SJSA1 (cell line): ENCODE measurements at regions not wholly inside any gene's neighbourhood (a gene's known extent, or its start where the extent isn't known, plus 50 kb on each side); places are given as distances from the start of the nearest gene placed in this dataset.
A peak's percentile ranks its signal among the peaks of the same experiment; 100 is the strongest.

ENCODE experiments used
- DNase-seq, 2 experiments: peaks; one replicate each; pipeline ENCODE4 v3.0.0-alpha.2; 2015 to 2020; ENCODE audit warnings: low spot score in 2 of 2, low read depth in 1 of 2
- H3K27ac ChIP-seq: fragments of 250-450 bp; sonication (Bioruptor Pico); 2 replicates; pipeline ENCODE4 v1.5.1; 2020; ENCODE audit warnings: mild to moderate bottlenecking, moderate library complexity
- H3K27me3 ChIP-seq: fragments of 250-450 bp; sonication (Bioruptor Pico); replicated peaks from 2 replicates; pipeline ENCODE4 v1.5.1; 2020; ENCODE audit warnings: mild to moderate bottlenecking, moderate library complexity
- H3K36me3 ChIP-seq: fragments of 250-450 bp; sonication (Bioruptor Pico); 2 replicates; pipeline ENCODE4 v1.5.1; 2020; ENCODE audit warnings: mild to moderate bottlenecking
- H3K4me1 ChIP-seq: fragments of 250-450 bp; sonication (Bioruptor Pico); replicated peaks from 2 replicates; pipeline ENCODE4 v1.6.1; 2021; ENCODE audit warnings: mild to moderate bottlenecking
- H3K4me3 ChIP-seq: fragments of 250-450 bp; sonication (Bioruptor Pico); 2 replicates; pipeline ENCODE4 v1.5.1; 2020; ENCODE audit warnings: mild to moderate bottlenecking
- H3K9me3 ChIP-seq: fragments of 250-450 bp; sonication (Bioruptor Pico); replicated peaks from 2 replicates; pipeline ENCODE4 v1.5.1; 2020; ENCODE audit warnings: mild to moderate bottlenecking

DNA sequence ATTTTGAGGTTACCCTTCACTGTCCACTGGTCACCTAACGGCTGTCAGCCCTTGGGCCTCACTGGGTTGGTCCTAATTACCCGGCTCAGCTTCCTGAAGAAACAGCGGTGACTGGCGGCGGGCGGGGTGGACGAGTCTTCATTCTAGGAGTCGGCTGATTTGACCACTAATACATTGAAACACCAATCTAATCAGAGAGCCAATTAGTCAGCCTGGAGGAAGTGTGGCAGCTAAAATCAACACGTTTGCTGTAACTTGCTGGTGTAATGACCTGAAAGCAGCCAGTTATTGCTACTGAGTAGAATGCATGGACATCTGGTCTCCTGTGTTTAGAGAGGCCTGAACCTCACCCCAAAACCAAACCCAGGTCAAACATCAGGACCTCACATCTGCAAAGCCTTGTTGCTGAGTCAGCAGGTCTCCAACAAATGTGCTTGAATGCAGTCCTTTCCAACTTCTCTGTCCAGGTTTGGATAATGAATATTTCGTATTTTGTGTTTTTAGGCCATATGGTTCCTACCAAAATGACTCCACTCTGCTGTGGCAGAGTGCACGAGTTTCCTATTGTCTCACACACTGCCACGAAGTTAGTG is 496.4 kb downstream of the BRD1 start:
- DNase-seq: peak in 1 of 2 experiments; percentile 26
- Histone ChIP-seq H3K36me3 (no peaks in the 10 kb centered on the region), H3K4me3 (no peak overlapping the region), H3K9me3 (peaks cover 4% of the 10 kb centered on the region), H3K27ac (no peak overlapping the region), H3K4me1 (no peaks in the 10 kb centered on the region), H3K27me3 (no peaks in the 10 kb centered on the region)

DNA sequence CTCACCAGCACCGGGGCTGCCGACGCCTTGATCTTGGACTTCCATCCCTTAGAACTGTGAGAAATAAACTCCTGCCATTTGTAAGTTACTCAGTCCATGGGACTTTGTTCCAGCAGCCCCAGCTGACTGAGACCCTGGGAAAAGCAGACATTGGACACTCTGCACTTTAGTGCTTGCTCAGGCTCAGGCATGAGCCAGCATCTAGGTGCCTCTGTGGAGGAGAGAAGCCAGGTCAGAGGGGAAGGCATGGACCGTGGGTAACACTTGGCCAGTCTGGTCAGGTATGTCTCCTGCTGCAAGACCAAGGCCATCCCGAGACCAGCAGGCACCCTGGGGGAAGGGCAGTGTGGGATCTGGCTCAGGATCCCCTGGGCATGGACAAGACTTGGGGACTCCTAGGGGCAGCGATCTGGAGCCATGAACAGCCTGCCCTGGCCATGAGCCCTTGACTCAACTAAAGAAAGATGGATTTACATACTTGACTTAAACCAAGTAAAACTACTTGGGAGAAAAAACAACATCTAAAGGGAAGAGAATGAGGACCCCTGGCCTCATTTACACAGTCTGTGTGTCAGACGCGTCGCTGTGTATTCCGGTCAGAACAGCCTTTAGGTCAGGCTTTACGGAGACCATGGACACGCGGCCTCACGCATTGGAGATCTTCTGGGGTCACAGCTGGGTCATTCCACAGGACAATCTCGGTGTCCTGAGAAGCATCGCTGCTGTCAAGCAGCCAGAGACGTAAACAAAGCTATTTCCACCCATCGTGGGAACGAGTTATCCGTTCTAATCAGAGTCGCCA is 497.1 kb downstream of the BRD1 start:
- peaks cover 4% of the 10 kb centered on the region for H3K9me3 ChIP-seq
- H3K27ac ChIP-seq: no peak overlapping the region
- no peaks in the 10 kb centered on the region for H3K36me3 ChIP-seq
- H3K4me3 ChIP-seq: no peak overlapping the region
- DNase-seq: peak in 1 of 2 experiments; percentile 32
- H3K27me3 ChIP-seq: no peaks in the 10 kb centered on the region
- no peaks in the 10 kb centered on the region for H3K4me1 ChIP-seq

DNA sequence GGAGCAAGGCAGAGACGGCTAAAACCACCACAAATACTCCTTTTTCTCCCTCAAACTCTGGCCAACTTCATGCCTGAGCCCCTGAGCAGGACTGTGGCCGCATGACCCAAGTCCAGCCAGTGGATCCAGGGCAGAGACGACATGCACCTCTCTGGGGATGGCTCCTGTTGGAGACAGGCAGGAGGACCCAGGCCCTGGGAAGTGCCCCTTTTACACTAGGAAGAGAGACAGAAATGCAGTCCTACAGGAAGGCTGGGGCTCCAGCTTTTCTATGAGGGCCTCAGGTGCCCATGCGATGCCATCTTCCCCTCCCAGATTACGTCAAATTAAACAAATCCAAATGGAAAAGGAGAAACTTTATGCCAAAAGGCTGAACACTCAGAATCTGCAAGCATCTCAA is 498.0 kb downstream of the BRD1 start:
- no peaks in the 10 kb centered on the region for H3K27me3 ChIP-seq
- DNase-seq: peak in 1 of 2 experiments; percentile 27
- H3K27ac ChIP-seq: no peak overlapping the region
- no peaks in the 10 kb centered on the region for H3K36me3 ChIP-seq
- no peak overlapping the region for H3K4me3 ChIP-seq
- no peaks in the 10 kb centered on the region for H3K4me1 ChIP-seq
- H3K9me3 ChIP-seq: peaks cover 6% of the 10 kb centered on the region

DNA sequence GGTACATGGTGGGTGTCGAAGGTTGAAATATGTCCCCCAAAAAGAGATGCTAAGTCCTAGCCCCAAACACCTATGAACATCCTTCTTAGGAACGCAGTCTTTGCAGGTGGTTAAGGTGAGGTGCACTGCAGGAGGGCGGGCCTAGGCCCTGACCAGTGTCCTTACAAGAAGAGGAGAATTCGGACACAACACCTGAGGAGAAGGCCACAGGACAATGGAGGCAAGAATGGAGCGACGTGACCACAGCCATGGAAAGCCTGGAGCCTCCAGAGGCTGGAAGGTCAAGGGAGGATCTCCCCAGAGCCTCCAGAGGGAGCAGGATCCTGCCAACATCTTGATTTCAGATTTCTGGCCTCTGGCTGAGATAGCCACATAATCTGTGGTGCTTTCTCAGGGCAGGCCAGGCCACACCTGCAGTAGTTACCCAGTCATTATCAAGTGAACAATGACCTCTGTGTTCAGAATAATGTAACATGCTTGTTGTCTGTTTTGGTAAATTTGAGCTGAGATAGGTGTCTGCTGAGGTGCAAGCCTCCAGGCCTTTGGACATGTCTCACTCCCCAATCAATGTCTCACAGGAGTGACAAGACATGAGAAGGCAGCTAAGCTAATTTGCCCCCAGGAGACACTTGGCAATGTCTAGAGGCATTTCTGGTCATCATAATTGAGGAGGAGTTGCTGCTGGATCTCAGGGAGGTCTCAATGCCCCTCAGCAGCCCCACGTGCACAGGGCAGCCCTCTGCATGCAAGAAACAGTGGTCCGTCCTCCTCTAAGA is 498.9 kb downstream of the BRD1 start:
- peak in 1 of 2 experiments; percentile 19 for DNase-seq
- Histone ChIP-seq H3K4me3 (no peak overlapping the region), H3K9me3 (peaks cover 6% of the 10 kb centered on the region), H3K27me3 (no peaks in the 10 kb centered on the region), H3K4me1 (no peaks in the 10 kb centered on the region), H3K27ac (no peak overlapping the region), H3K36me3 (no peaks in the 10 kb centered on the region)

DNA sequence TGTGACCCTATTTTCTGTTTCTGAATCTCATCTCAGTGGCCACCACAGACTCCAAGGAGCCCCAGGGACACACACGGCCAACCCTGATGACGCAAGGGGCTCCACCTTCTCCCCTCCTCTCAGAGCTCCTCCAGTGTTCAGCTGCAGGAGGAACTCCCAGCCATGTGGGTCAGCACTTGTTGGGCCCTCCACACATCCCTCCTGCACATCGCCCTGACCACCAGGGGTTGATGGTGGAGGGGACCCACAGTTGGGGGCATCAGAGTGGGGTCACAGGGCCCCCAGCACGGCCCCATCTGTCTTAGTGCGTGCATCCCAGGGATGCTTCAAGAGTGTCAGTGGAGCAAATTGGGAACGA is 499.6 kb downstream of the BRD1 start:
- DNase-seq: peak in 1 of 2 experiments; percentile 33
- H3K9me3 ChIP-seq: peaks cover 6% of the 10 kb centered on the region

DNA sequence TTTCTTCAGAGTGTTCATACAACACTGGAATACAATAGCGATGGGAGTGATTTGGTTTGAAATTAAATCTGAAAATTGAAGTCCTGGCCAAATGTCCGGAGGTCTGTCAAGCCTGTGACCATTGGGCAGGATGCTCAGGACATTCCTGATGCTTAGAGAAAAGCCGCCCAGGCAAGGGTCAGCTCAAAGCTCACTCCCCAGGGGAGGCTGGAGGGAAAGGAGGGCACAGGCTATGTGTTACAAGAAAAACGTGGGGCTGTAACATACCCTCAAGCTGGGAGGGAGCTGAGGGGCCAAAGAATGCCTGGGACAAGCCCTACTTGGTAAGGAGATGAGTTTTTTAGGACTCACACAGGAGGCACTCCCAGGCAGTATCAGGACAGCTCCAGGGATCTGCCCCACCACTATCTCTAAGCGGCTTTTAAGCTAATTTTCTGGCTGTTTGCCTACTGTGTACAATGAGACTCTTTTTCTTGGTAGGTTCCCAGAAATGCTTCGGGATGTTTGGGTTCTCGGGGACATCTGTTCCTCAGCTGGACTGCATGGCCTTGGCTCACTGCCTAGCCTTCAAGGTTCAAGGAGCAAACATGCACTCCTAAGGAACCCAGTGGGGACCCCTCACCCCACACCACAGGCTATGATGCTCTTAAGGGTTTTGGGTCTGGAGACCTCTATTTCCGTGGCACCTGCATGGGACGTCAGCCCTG is 500.1 kb downstream of the BRD1 start:
- no peaks in the 10 kb centered on the region for H3K27me3 ChIP-seq
- no peak overlapping the region for H3K27ac ChIP-seq
- H3K4me3 ChIP-seq: no peak overlapping the region
- H3K36me3 ChIP-seq: no peaks in the 10 kb centered on the region
- peak in 1 of 2 experiments; percentile 23 for DNase-seq
- H3K9me3 ChIP-seq: peaks cover 6% of the 10 kb centered on the region
- no peaks in the 10 kb centered on the region for H3K4me1 ChIP-seq

More for the DNA sequence above, 499.6 kb downstream of the BRD1 start:
- H3K4me1 ChIP-seq: no peaks in the 10 kb centered on the region
- H3K27me3 ChIP-seq: no peaks in the 10 kb centered on the region
- H3K27ac ChIP-seq: no peak overlapping the region
- no peaks in the 10 kb centered on the region for H3K36me3 ChIP-seq
- H3K4me3 ChIP-seq: no peak overlapping the region

DNA sequence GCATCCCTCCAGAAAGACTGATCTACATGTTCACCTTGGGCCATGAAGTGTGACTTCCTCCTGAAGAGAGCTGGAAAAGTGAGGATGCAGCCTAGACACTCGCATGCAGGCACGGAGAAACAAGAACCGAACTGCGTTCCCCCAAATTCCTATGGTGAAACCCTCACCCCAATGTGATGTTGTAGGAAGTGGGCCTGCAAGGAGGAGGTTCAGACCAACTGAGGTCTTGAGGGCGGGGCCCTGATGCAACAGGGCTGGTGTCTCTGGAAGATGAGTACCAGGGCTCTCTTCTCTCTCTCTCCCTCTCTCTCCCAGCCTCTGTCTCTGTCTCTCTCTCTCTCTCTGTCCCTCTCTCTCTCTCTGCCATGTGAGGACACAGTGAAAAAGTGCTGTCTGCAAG is 501.1 kb downstream of the BRD1 start:
- H3K36me3 ChIP-seq: no peaks in the 10 kb centered on the region
- H3K4me1 ChIP-seq: no peaks in the 10 kb centered on the region
- no peaks in the 10 kb centered on the region for H3K27me3 ChIP-seq
- no peak overlapping the region for H3K27ac ChIP-seq
- DNase-seq: peak in 1 of 2 experiments; percentile 16
- H3K4me3 ChIP-seq: no peak overlapping the region
- peaks cover 8% of the 10 kb centered on the region for H3K9me3 ChIP-seq

DNA sequence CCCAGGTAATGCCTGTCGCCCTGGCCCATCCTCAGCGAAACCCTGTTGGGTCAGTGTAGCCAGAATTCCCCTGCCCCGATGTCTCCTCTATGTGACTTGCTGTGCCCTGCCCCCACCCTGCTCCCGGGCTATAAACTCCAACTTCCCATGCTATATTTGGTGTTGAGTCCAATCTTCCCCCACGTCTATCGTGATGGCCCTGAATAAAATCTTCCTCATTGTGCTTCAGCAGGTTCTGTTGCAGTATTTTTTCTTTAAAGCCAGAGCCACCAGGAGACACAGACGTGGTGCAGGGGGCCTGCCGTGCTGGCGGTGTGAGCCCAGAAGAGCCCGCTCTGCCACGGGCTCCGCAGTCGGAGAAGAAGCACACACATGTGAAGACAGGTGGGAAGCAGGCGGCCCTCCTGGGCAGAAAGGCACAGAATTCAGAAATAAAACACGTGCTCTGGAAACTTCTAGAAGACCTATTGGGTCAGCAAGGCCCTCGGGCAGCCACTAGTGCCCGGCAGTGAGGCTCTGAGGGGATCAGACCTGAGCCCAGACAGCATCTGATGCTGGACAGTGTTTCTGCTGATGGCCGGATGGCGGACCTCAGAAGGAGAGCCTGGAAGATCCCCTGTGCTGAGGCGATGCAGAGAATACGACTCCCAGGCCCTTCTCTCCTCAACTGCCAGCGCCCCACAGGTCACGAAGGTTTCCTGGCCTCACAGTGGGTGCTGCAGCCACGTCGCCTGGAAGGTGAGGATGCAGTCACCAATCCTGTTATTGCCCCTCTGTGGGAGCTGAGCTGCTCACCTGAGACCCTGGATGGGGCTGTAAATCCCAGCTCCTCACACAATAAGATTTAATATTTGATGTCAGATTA is 501.9 kb downstream of the BRD1 start:
- Histone ChIP-seq H3K36me3 (no peaks in the 10 kb centered on the region), H3K27ac (no peak overlapping the region), H3K9me3 (peaks cover 10% of the 10 kb centered on the region), H3K27me3 (no peaks in the 10 kb centered on the region), H3K4me1 (no peaks in the 10 kb centered on the region), H3K4me3 (no peak overlapping the region)
- peak in 1 of 2 experiments; percentile 29 for DNase-seq

DNA sequence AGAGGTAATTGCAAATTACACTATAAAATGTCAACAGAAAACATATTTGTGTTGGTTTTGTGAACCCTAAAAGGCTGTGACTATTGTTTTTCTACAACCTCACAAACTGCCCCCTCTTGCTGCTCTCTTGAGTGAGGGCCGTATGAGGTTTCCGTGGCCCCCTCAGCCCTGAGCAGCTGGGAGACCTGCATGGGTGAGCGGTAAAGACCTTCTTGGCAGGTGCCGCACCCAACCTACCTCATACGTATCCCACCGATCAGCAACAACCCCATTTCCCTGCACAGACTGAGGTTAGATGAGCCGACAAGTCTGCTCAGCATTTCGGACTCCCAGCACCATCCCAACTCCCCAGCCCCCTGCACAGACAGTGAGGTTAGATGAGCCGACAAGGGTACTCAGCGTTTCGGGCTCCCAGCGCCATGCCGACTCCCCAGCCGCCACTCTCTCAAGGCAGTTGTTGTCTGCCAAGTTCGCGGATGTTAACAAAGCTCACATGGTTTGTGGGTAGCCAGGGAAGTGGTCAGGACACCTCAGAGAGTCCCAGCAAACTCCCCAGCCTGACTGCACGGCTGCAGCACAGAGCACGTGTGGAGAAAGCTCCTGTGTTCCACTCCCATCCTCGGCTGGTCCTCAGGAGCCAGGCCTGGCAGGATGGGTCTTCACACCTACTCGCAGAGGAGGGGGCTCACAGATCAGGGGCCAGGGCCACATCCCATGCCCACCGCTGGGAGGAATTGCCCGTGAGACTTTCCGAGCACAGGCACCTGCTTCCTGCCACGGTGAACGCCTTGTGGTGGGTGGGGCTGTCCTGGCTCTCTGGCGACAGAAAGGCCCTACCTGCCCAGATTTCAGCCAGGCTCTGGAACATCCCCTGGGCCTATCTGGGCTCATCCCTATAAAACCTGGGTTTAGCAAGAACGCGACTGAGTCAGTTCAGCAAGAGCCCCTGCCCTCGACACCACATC is 502.9 kb downstream of the BRD1 start:
- Histone ChIP-seq H3K4me3 (no peak overlapping the region), H3K9me3 (peaks cover 10% of the 10 kb centered on the region), H3K4me1 (no peaks in the 10 kb centered on the region), H3K27me3 (no peaks in the 10 kb centered on the region), H3K27ac (no peak overlapping the region), H3K36me3 (no peaks in the 10 kb centered on the region)
- DNase-seq: peak in 1 of 2 experiments; percentile 37

DNA sequence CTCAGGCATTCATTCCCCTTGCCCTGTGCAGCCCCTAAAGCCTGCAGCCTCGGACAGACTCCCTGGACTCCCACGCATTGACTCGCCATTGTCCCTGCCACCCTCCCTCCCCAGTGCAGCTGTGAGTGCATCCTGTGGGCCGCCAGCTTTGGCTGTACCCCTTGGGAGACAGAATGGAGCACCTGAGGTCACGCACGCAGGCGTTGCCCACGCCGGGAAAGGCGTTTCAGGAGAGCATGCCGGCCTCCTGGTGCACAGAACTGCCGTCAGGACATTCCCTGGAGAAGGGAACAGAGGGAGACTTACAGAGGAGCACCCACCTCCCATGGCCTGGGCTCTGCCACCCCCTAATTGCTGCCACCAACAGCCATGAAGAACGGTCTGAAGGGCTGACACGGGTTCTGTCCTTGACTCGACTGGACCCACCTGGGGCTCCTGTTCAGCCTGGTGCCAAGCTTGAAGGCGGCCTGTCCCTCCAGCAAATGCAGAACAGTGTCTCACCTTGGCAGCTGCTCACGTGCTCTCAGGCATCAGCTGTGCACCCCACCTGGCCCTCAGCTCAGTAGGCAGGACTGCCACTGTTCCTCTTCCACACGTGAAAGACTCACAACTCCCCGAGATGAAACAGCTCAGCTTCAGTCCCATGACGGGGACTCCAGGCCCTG is 503.8 kb downstream of the BRD1 start:
- H3K9me3 ChIP-seq: peaks cover 10% of the 10 kb centered on the region
- H3K36me3 ChIP-seq: no peaks in the 10 kb centered on the region
- H3K4me1 ChIP-seq: no peaks in the 10 kb centered on the region
- H3K27ac ChIP-seq: no peak overlapping the region
- no peak overlapping the region for H3K4me3 ChIP-seq
- no peaks in the 10 kb centered on the region for H3K27me3 ChIP-seq
- peak in 1 of 2 experiments; percentile 29 for DNase-seq

DNA sequence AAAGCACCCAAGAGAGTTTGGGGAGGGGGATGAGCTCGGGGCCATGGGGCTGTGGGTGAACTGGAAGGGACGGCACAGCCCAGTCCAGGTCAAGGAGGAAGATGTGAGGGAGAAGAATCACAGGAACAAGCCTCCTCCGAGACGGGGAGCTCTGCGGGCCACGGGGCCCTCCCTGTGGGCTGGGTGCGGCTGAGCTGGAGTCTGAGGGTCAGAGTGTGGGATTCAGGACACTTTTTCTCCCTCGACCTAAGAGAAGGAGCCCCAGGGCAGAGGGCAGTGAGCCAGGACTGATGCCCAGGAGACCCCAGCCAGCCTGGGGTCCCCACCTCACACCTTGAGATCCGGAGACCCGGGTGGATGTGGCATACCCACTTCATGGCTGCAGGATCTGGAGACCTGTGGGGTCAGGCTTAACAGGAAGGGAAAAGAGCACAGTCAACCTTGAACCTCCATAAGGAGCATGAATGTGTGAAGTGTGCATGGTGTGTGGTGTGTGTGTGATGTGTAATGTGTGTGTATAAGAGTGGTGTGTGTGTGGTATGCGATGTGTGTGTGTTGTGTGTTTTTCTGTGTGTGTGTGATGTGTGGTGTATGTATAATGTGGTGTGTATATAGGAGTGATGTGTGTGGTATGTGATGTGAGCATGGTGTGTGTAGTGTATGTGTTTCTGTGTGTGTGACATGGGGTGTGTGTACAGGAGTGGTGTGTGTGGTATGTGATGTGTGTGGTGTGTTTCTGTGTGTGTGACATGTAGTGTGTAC is 504.6 kb downstream of the BRD1 start:
- Histone ChIP-seq H3K4me3 (no peak overlapping the region), H3K27ac (no peak overlapping the region), H3K36me3 (no peaks in the 10 kb centered on the region), H3K4me1 (no peaks in the 10 kb centered on the region), H3K27me3 (no peaks in the 10 kb centered on the region), H3K9me3 (peaks cover 6% of the 10 kb centered on the region)
- DNase-seq: peak in 1 of 2 experiments; percentile 34
